Spleen (tissue), 11 donors: ENCODE measurements at regions not wholly inside any gene's neighbourhood (a gene's known extent, or its start where the extent isn't known, plus 50 kb on each side); places are given as distances from the start of the nearest gene placed in this dataset.

ENCODE experiments used
- DNase-seq: peaks from one replicate; pipeline ENCODE4 v3.0.0-alpha.2; 2020
- H3K27ac ChIP-seq, 8 donors: fragments of 200-600 bp; sonication (generic) in 7 of 8; 1 replicate in 4 of 8; 2 replicates in 4 of 8; pipeline versions ENCODE4 v1.5.0 to v1.8.0; 2016 to 2021; ENCODE audit warnings: inconsistent platforms in 4 of 8, mild to moderate bottlenecking in 4 of 8, moderate library complexity in 1 of 8
- H3K27me3 ChIP-seq, 7 donors: fragments of 200-600 bp; sonication (generic) in 6 of 7; replicated peaks in 1 of 7; 1 replicate in 4 of 7; 2 replicates in 3 of 7; pipeline versions ENCODE4 v1.5.0 to v1.8.0; 2016 to 2021; ENCODE audit warnings: inconsistent platforms in 3 of 7, mild to moderate bottlenecking in 1 of 7
- H3K36me3 ChIP-seq, 6 donors: fragments of 200-600 bp; sonication (generic) in 5 of 6; 1 replicate in 4 of 6; 2 replicates in 2 of 6; pipeline versions ENCODE4 v1.5.0 to v1.8.0; 2016 to 2021; ENCODE audit warnings: inconsistent platforms in 2 of 6
- H3K4me1 ChIP-seq, 6 donors: fragments of 200-600 bp; sonication (generic) in 5 of 6; 1 replicate in 3 of 6; 2 replicates in 3 of 6; pipeline versions ENCODE4 v1.5.0 to v1.8.0; 2016 to 2021; ENCODE audit warnings: inconsistent platforms in 3 of 6
- H3K4me3 ChIP-seq, 8 donors: fragments of 200-600 bp; sonication (generic) in 7 of 8; 1 replicate in 4 of 8; 2 replicates in 4 of 8; pipeline versions ENCODE4 v1.5.0 to v1.8.0; 2016 to 2021; ENCODE audit warnings: inconsistent platforms in 4 of 8, mild to moderate bottlenecking in 4 of 8, moderate library complexity in 2 of 8
- H3K9me3 ChIP-seq, 8 donors: fragments of 200-600 bp; sonication (generic) in 7 of 8; 1 replicate in 4 of 8; 2 replicates in 4 of 8; pipeline versions ENCODE4 v1.5.0 to v1.8.0; 2016 to 2021; ENCODE audit warnings: inconsistent platforms in 4 of 8
- CTCF ChIP-seq, 11 experiments: fragments of 200-600 bp in 7 of 11; fragments of 450-650 bp in 4 of 11; sonication (generic) in 4 of 11; IDR thresholded peaks in 8 of 11; conservative IDR thresholded peaks in 3 of 11; 1 replicate in 7 of 11; 2 replicates in 4 of 11; pipeline versions ENCODE4 v1.4.0 to v1.8.0; 2016 to 2021; ENCODE audit warnings: antibody characterized with exemption in 11 of 11, inconsistent platforms in 4 of 11, mild to moderate bottlenecking in 1 of 11
- POLR2A ChIP-seq, 3 donors: fragments of 450-650 bp; IDR thresholded peaks; one replicate each; pipeline ENCODE4 v1.5.1; 2017; ENCODE audit warnings: antibody characterized with exemption in 3 of 3, mild to moderate bottlenecking in 1 of 3
- POLR2AphosphoS5 ChIP-seq, 3 donors: sonication (generic); formaldehyde crosslinking; IDR thresholded peaks; one replicate each; pipeline ENCODE4 v1.5.1; 2017; ENCODE audit warnings: antibody characterized with exemption in 3 of 3
- WGBS, 5 donors: extraction: QIAGEN DNeasy Blood & Tissue Kit in 3 of 5; methylation state at CpG; one replicate each; pipeline versions ENCODE4 v1.1.5 to v1.1.7; 2013 to 2018; 5-methylcytosine and 5-hydroxymethylcytosine counted together
- intact Hi-C: fragments of 100-400 bp; cut with DNase I; formaldehyde crosslinking; loops from one replicate; pipeline ENCODE4 v1.15.0; 2023; ENCODE audit warnings: low total_unique reads
- donor health status: healthy with polysubstance abuse.
- donor health status: DM: no; HTN: no; CAD: no; lungs with moderate emphysema.
- donor health status: DM: no; HTN: no; CAD: no.
- donor health status: Bipolar disorder and iron deficiency.
- donor health status: healthy.
- donor health status: DM: no; HTN: no; CAD: no.
- donor health status: DM: yes; HTN: yes; CAD: no.

GRCh38 chr22:22076361-22076760, 93.8 kb upstream of the TOP3B start:
- no peak for DNase-seq
- intact Hi-C loops, result no loop called here
- Histone ChIP-seq H3K27me3 (peaks cover 0 to 18% (median 0%) of the 10 kb centered on the region in 7 donors), H3K36me3 (no peaks in the 10 kb centered on the region), H3K27ac (no peak overlapping the region), H3K9me3 (no peaks in the 10 kb centered on the region), H3K4me3 (no peak overlapping the region), H3K4me1 (no peaks in the 10 kb centered on the region)
- TF ChIP-seq CTCF (IDR thresholded peaks at IDR 0.05 in 8 of 11, conservative IDR thresholded peaks at IDR 0.05 in 3 of 11), result no peak
- TF ChIP-seq POLR2AphosphoS5 (IDR thresholded peaks at IDR 0.05), result no peak
- TF ChIP-seq POLR2A (IDR thresholded peaks at IDR 0.05), result no peak

- TF ChIP-seq POLR2AphosphoS5 (IDR thresholded peaks at IDR 0.05) (no peak), POLR2A (IDR thresholded peaks at IDR 0.05) (no peak), CTCF (IDR thresholded peaks at IDR 0.05 in 8 of 11, conservative IDR thresholded peaks at IDR 0.05 in 3 of 11) (no peak)
- no peaks in the 10 kb centered on the region for H3K36me3 ChIP-seq
- no peaks in the 10 kb centered on the region for H3K4me1 ChIP-seq
- intact Hi-C loops, result no loop called here
- DNase-seq, result no peak
- no peaks in the 10 kb centered on the region for H3K9me3 ChIP-seq
- H3K4me3 ChIP-seq, result no peak overlapping the region
- peaks cover 0 to 11% (median 0%) of the 10 kb centered on the region in 7 donors for H3K27me3 ChIP-seq
- no peak overlapping the region for H3K27ac ChIP-seq
- WGBS, 5 donors, result 76 to 90% (median 86%) methylated on average over 11 to 12 of the region's 12 CpGs
Measured at GRCh38 chr22:22075382-22076163, 93.0 kb upstream of the TOP3B start.

GRCh38 chr22:22074634-22075381, 92.2 kb upstream of the TOP3B start:
- WGBS, 5 donors, result 0 to 43% (median 0%) methylated on average over 1 of the region's 1 CpG
- Histone ChIP-seq H3K27me3 (peaks cover 0 to 9% (median 0%) of the 10 kb centered on the region in 7 donors), H3K36me3 (no peaks in the 10 kb centered on the region), H3K4me3 (no peak overlapping the region), H3K4me1 (no peaks in the 10 kb centered on the region), H3K9me3 (no peaks in the 10 kb centered on the region), H3K27ac (no peak overlapping the region)
- peak; percentile 56 for DNase-seq
- intact Hi-C loops, result no loop called here
- TF ChIP-seq CTCF (IDR thresholded peaks at IDR 0.05 in 8 of 11, conservative IDR thresholded peaks at IDR 0.05 in 3 of 11) (no peak), POLR2A (IDR thresholded peaks at IDR 0.05) (no peak), POLR2AphosphoS5 (IDR thresholded peaks at IDR 0.05) (no peak)
